Uterus (tissue), 2 donors: ENCODE measurements at regions not wholly inside any gene's neighbourhood (a gene's known extent, or its start where the extent isn't known, plus 50 kb on each side); places are given as distances from the start of the nearest gene placed in this dataset.

Source experiments
- CTCF ChIP-seq, 4 experiments: fragments of 200-600 bp in 2 of 4; fragments of 450-650 bp in 2 of 4; sonication (generic) in 2 of 4; IDR thresholded peaks; one replicate each; pipeline ENCODE4 v1.5.1; 2016 to 2019; ENCODE audit warnings: antibody characterized with exemption in 4 of 4, mild to moderate bottlenecking in 2 of 4, moderate library complexity in 1 of 4
- POLR2A ChIP-seq, 2 donors: fragments of 450-650 bp; IDR thresholded peaks; one replicate each; pipeline ENCODE4 v1.6.1; 2016; ENCODE audit warnings: antibody characterized with exemption in 2 of 2, mild to moderate bottlenecking in 1 of 2, moderate library complexity in 1 of 2

DNA sequence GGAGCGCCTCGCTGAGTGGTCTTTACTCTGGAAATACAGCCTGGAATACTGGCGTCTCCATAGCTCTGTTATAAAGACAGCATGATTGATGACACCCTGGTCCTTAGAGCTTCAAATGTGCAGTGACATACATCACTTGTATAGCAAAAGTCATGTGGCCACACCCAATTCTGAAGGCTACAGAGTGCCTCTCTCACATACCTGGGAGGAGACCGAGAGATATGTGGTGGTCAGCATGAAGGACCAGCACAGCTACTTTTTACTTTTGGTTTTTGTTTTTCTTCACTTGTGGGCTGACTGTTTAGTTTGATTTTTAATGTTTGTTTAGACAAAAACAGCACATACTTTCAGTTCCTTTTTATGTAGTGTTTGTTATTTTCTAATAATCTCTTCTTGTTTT lies 938.5 kb upstream of the SOX11 start:
- TF ChIP-seq CTCF (IDR thresholded peaks at IDR 0.05): no peak
- TF ChIP-seq POLR2A (IDR thresholded peaks at IDR 0.05): no peak
